ENCODE measurements at regions not wholly inside any gene's neighbourhood (a gene's known extent, or its start where the extent isn't known, plus 50 kb on each side); places are given as distances from the start of the nearest gene placed in this dataset.
"Not testable (repeated sequence)": the region's sequence is repeated elsewhere in the genome, so short reads cannot be mapped to it uniquely, and the experiment has no call there.

GRCh38 chr4:123240286-123240685, 156.3 kb upstream of the SPRY1 start:
- not testable (repeated sequence) for TF ChIP-seq CTCF (conservative IDR thresholded peaks at IDR 0.05; ENCODE audit: low read depth, low read length); EZH2 (IDR thresholded peaks at IDR 0.05; ENCODE audit: borderline replicate concordance, low read depth, low read length, poor library complexity, severe bottlenecking)

Measured in A673 (cell line).